ENCODE measurements at regions not wholly inside any gene's neighbourhood (a gene's known extent, or its start where the extent isn't known, plus 50 kb on each side); places are given as distances from the start of the nearest gene placed in this dataset.

DNA sequence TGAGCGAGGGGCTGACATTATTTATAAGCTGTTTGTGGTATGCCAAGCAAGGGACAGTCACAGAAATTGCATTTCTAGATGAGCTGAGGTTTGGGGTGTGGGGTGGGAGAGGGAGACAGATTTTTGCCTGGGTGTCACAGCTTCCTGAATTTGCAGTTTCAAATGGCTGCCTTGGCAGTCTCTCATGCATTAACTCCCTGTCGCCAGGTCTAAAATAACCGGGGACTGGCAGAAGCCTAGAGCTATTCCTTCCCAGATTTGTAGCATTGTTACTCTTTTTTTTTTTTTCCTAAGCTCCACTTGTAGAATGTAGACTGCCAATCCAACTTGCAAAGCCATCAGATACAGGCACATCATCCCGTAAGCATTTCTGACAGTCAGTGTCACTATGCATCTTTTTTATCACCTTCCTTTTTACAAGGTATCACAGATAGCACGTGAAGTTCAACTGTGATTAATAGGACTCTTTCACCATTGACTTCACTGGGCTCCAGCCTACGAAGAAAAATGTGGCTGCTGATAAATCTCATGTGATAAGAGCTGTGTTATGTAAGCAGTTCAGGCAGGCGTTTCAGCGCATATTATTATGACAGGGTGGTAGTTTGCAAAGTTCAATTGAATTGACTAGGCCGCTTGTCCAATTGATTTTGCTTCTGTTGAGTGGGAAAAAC, 130.7 kb upstream of the CELF2 start:
- ChIA-PET POLR2A (interaction anchor here (0.7 kb wide), 1 partner anchor 112 kb away, joined by 3 read pairs; no protein-coding TSS in a partner anchor), CTCF (no interaction called here)

DNA sequence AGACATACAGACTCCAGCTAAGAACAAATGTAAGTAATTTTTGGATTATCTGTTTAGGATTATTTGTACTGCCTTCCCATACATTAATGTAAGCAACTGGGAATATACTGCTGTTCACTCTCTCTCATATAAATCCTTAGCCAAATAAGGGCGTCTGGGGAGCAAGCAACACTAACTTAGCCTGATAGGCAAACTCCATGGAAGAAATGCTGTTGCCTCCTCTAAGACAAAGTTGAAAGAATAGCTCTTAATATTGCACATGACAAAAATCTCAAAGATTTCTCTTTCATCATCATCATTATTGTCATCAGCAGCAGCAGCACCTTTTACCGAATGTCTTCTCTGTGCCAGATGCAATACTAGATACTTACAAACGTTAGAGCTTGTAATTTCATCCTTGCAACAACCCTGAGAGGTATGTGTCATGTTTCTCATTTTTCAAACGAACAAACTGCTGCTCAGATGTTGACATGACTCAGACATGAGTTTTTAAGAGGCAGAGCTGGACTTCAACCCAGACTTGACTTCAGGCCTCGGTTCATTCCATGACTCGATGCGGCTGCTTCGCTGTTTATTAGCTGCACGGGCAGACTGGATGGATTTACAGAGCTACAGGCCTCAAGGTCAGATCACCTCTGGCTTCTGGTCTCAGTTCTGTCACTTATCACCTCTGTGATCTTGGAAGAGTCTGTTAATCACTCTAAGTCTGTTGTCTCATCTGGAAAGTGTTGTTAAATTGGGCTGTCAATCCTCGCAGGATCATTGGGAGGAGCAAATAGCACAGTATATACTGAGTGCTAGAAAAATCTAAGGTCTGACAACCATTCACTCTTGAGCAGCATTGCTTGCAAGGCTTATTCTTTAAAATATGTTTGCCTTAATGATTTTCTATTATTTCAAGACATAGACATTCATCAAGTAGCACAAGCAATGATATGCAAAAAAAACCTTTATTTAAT, 126.3 kb upstream of the CELF2 start:
- ChIA-PET POLR2A (no interaction called here), CTCF (interaction anchor here (0.6 kb wide), 1 partner anchor 584 kb away, joined by 3 read pairs; no protein-coding TSS in a partner anchor)

DNA sequence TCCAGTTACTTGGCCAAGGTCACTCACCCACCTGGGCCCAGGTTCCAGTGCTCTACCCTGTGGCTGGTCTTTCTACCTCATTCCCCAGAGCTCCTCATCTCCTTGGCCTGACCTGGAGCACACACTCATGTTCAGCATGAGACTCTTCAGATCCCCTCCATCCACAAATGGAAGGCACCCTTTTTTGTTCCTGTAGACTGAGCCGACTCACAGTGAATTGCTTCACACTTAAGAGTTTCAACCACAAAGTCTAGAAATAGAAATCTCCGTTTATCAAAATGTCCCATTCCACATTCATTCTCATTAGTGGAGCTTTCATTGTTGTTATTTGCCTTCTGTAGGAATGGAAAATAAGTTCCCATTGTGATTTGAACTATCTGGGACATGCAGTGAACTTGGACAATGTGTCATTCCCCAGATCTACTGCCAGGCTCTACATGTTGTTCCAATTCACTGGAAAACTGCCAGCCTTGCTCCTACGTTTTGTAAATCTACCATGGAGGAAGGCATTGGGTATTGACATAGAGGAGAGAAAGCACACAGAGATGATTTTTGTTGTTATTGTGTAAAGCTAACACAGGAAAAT, 125.3 kb upstream of the CELF2 start:
- POLR2A ChIA-PET = no interaction called here
- CTCF ChIA-PET = interaction anchor here (0.6 kb wide), 1 partner anchor 583 kb away, joined by 3 read pairs; no protein-coding TSS in a partner anchor

DNA sequence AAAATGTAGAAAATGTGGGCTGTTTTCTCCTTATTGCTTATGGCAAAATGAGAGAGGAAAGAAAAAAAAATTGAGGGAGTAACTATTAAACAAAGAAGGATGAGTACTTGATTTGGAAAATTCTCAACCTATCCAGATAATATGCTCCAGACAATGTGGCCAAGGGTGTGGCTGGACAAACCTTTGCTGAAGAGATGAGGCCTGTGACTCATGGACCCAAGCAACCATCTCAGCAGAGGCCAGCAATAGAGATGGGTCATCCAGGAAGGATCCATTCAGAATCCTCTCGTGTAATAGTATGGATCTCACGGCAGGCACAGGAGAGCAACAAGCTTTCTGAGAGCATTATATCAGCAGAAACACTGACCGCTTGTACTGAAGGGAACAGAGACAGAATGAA, 120.3 kb upstream of the CELF2 start:
- POLR2A ChIA-PET = no interaction called here
- CTCF ChIA-PET = no interaction called here

DNA sequence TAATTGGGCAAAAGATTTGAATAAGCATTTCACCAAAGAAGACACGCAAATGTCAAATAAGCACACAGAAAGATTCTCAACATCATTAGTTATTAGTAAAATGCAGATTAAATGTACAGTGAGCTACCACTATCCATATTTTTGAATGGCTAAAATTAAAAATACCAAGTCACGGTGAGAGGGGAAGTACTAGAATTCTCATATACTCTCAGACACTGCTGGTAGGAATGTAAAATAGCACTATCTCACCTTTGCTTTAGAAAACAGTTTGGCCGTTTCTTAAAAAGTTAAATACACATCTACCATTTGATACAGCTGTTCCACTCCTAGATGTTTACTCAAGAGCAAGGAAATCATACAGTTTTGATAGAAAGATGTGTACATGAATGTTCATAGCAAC, 115.8 kb upstream of the CELF2 start:
- POLR2A ChIA-PET = no interaction called here
- CTCF ChIA-PET = no interaction called here

DNA sequence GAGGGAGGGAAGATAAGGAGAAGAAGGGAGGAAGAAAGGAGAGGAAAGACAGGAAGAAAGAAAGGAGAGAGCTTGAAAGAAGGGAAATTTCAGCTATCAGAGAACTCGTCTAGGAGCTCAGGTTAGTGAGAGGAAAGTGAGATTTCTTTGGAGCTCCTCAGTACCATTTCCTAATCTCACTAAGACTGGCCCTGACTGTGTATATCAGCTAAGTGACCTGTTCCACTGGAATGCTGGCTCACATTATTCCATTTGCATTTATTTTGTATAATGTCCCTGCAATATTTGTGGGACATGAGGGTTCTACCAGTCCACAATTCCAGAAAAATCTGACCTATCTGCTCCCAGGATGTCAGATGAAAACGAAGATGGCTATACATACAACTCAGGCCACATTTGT, 114.7 kb upstream of the CELF2 start:
- POLR2A ChIA-PET = no interaction called here
- CTCF ChIA-PET = no interaction called here

DNA sequence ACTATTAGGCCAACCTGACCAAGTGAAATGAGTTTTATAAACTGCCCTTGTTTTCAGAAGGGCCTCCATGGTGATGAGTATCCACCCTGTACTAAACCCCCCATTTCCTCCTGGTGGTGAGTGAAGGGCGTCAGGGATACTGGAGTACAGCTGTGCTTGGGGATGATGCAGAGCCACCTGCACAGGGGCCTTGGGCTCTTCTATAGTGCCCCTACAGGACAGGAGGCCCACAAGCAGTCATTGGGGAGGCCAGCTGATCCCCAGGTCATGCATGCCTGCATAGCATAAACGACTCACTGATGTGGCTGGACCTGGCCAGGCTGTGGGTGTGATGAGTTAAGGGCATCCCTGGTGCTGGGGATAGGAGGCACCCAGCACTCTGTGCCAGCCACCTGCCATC, 114.1 kb upstream of the CELF2 start:
- POLR2A ChIA-PET = no interaction called here
- CTCF ChIA-PET = no interaction called here

DNA sequence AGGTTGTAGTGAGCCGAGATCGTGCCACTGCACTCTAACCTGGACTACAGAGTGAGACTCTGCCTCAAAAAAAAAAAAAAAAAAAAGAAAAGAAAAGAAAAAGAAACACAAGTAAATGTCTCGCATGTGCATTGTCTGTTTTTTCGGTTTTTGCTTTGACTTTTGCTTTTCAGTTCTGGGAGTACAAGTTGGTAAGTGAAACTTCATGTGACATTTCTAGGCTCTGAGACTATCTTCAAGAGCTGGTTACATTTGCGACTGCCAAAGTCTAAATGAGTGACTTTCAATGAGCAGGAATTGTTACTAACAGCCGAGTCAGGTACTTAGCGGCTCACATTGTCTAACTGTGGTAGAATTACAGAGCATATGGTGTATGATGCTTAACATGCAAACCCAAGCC, 107.0 kb upstream of the CELF2 start:
- ChIA-PET POLR2A (no interaction called here), CTCF (no interaction called here)

DNA sequence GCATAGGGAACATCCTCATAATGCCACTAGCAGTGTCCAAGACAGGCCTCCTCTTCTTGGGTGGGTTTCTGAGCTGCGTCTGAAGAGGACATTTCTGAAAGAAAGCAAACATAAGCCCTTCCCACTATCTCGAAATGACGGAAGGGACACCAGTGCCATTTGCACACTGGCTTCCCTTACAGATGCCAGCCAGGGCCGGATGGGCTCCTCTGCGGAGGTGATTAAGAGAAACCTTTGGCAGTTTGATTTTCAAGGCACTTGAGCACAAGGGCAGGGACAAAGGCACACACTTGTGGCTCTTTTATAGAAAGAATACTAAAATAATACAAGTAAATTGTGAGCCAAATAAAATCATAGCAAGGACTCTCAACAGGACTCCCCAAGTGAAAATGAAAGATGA, 106.6 kb upstream of the CELF2 start:
- POLR2A ChIA-PET = no interaction called here

DNA sequence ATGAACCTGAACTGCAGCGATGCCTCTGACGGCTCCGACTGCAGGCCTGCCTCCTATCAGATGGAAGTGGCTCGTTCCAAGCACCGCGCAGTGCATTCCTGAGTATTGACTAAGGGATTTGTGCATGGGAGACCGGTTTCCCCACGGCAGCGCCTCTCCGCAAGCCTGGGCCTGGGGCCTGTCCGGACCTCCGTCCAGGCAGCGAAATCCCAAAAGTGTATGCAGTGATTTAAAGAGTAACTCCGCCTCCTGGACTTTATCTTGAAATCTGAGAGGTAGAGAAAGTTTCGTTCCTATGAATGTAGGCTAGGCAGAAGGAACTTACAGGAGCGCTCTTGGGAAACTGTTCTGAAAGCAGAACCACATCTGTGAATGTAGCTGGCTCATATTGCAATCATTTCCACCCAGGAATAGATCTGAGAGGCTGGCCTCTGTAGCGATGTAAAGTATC, 106.2 kb upstream of the CELF2 start:
- ChIA-PET CTCF (no interaction called here), POLR2A (no interaction called here)

More for the DNA sequence above, 106.6 kb upstream of the CELF2 start:
- CTCF ChIA-PET = no interaction called here

DNA sequence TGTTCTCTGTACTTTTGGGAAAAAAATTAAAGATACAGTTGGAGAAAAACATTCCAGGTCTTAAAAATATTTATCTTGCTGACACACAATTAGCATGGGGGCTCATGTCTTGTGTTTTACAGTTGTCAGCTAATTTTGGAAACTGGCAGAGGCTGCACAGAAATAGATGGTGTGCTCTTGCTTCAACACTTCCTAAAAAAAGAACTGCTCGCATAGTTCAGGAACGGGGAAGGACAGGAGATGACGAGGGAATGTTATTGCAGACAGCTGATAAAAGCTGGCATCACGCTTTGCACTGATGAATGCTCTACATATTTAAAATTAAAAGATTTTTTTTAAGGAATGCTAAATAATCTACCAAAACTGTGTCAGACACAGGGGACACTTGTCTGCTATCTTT, 103.5 kb upstream of the CELF2 start:
- ChIA-PET CTCF (no interaction called here), POLR2A (no interaction called here)

DNA sequence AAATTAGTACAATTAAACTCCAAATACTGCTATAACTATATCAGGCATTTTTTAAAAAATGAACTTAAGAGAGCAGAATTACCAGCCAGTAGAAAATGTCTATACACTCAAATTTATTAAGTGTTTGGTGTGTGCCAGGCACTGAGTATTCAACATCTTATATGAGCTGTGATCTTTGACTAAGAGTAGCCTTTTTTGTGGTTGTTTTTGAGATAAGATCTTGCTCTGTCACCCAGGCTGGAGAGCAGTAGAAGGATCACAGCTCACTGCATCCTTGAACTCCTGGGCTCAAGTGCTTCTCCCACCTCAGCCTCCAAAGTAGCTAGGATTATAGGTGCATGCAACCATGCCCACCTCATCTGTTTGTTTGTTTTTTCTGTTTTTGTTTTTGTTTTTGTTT, 102.5 kb upstream of the CELF2 start:
- POLR2A ChIA-PET = no interaction called here
- CTCF ChIA-PET = interaction anchor here (0.7 kb wide), 1 partner anchor 148 kb away, joined by 3 read pairs; no protein-coding TSS in a partner anchor

DNA sequence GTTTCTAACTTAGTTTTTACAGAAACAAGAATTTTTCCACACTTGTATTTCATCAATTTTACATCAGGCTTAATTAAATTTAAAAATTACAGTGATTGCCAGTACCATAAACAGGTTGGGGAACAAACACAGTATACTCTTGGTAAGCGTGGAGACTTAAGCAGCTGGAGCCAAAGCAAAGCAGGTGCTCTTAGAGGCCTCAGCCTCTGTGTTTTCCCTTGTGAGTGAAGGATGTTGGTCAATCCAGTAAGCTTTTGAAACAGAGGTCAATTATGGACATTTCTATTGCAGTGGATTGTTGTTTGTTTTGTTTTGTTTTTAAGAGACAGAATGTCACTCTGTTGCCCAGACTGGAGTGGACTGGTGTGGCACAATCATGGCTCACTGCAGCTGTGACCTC, 100.6 kb upstream of the CELF2 start:
- ChIA-PET CTCF (no interaction called here), POLR2A (no interaction called here)

DNA sequence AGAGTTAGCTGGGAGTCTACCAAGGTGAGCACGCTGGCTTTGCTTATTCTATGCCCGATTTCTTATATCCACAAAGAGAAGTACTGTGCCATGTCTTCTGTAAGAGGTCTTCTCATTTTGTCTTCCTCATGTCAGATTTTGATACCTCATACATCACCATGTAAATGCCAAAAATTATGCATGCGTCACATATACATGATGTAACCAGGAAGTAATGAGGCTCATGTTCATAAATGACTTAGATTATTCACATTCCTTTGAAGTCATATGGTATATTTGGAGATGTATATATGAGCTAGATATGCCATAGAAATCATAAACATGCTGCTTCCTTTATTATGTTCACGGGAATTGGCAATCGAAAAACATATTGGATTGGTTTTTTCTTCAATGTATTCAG, 97.7 kb upstream of the CELF2 start:
- POLR2A ChIA-PET = no interaction called here

DNA sequence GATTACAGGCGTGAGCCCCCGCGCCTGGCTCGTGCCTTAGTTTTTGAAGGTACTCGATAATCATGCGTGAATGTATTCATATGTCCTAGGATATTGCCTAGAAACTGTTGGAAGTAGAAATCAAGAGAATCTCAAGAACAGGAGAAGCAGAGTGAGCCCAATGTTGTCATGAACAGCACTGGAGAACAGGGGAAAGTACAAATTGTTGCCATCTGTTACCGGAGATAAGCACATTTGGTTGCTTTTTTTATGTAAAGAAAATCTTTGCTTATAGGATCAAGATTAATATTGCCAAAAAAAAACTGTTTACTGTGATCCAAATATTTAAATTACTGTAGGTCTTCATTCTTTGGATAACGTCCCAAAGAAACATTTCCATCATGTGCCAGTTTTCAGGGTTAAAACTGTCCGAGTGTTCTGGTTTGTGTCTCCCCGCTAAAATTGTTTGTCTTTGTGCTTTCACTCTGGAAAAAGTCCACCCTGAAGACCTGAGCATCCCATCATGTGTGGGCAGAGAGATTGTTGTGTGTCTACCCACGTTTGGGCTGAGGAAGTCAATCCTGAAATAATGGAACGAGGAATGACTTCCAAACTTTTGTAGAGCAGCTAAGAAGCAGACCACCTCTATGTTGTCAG, 95.7 kb upstream of the CELF2 start:
- CTCF ChIA-PET = no interaction called here

More for the DNA sequence above, 97.7 kb upstream of the CELF2 start:
- CTCF ChIA-PET = no interaction called here

DNA sequence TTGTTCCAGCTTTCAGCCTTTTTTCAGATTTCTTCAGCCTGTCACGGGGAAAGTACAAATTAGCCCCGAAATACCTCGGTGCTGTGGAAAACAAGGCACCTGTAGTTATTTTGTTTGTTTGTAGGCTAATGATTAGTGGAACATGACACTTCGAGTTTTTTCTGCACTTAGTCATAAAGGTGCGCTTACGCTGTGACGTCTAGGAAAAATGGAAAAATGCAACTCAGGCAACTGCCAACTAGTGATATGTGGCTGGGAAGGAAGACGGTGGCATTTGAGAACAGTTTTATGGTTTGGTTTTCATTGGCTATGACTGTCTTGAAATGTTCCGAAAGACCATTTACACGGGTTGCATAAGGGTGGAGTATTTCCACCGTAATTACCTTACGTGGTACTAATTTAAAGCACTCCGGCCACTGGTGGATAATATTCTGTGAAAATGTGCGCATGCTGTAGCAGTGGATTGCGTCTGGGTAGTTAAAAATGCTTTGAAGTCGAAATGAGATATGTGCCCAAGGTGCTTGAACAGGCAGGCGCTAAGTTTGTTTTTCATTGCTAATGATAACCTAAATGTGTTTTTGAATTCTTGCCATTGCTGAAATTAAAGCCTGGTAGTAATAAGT, 94.5 kb upstream of the CELF2 start:
- ChIA-PET CTCF (no interaction called here), POLR2A (no interaction called here)

More for the DNA sequence above, 95.7 kb upstream of the CELF2 start:
- POLR2A ChIA-PET = no interaction called here

DNA sequence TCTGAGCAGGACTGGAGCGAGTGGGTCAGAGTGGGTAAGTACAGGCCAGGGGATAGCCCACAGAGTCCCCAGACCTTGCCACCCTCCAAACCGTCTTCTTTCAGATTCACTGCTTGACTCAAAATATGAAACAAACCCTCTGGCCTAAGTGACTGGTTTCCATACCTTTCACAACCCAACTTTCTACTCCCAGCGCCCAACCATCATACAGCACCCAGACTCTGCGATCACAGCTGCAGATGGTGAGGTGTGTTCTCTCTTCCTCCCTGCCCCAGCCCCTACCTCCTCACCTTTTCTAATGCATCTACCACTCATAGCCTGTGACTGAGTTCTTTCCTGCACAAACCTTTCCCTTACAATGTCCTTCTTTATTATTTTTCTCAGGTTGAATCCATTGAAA, 92.0 kb upstream of the CELF2 start:
- ChIA-PET POLR2A (no interaction called here), CTCF (no interaction called here)

DNA sequence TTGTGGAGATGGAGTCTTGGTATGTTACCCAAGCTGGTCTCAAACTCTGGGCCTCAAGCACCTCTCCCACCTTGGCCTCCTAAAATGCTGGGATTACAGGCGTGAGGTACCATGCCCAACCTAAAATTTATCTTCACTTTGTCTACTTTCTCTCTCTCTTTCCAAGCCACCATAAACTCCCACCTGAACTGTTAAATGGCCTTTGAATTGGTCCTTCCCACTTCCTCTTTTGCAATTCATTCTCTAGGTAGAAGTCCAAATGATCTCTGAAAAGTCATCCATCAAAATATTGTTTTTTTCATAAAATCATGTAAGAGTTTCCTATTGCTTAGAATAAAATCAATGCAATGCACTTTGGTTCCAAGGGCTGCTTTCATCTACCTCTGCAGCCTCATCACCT, 90.1 kb upstream of the CELF2 start:
- CTCF ChIA-PET = no interaction called here
- POLR2A ChIA-PET = no interaction called here

DNA sequence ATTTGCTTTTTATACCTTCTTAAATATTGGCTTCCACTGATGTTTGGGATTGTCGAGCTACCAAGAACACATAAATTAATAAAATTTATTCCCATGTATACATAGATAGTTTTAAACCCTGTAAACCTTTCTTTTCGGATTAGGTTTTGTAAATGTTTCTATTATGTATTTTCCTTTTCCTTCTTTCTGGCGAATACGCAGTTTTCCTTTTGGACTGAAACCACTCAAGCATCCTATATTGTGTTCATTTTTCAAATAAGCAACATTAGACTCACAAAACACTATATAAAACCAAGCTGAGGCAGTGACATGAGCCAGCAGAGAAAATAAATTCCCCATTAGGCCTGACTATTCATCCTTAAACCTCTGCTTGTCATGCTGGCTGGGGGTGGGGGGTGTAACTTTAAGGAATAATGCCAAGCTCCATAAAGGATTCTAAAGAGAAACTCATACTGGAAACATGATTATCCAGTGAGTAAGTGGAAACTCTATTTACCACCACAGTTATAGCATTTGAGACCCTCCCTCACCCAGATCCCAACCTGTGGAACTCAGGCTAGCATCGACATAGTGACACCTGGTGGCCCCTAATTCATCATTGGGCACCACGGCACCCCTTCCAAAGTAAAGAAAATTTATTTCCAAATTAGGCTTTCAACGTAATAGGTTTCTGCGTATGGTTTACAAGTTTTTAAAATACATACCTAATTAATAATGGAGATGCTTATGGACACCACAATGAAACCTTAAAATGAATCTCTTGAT, 86.5 kb upstream of the CELF2 start:
- POLR2A ChIA-PET = no interaction called here
- CTCF ChIA-PET = no interaction called here
